ENCODE measurements at regions not wholly inside any gene's neighbourhood (a gene's known extent, or its start where the extent isn't known, plus 50 kb on each side); places are given as distances from the start of the nearest gene placed in this dataset.

- Mint-ChIP-seq H3K4me3 (no peak overlapping the region), H3K9me3 (no peaks in the 10 kb centered on the region), H3K27ac (no peak overlapping the region), H3K27me3 (peaks cover 33% of the 10 kb centered on the region), H3K36me3 (ENCODE audit: low read depth) (no peaks in the 10 kb centered on the region), H3K4me1 (ENCODE audit: low read depth) (no peaks in the 10 kb centered on the region)
- no peak for DNase-seq
These were observed 146.7 kb downstream of the CARTPT start for GRCh38 chr5:71865665-71866320.

GRCh38 chr5:71872311-71872864, 153.3 kb downstream of the CARTPT start:
- Mint-ChIP-seq H3K36me3 (ENCODE audit: low read depth) (no peaks in the 10 kb centered on the region), H3K9me3 (no peaks in the 10 kb centered on the region), H3K27ac (no peak overlapping the region), H3K27me3 (peaks cover 8% of the 10 kb centered on the region), H3K4me3 (no peak overlapping the region), H3K4me1 (ENCODE audit: low read depth) (no peaks in the 10 kb centered on the region)
- no peak for DNase-seq

GRCh38 chr5:71873191-71873591, 154.1 kb downstream of the CARTPT start:
- no peak overlapping the region for H3K27ac Mint-ChIP-seq
- peaks cover 8% of the 10 kb centered on the region for H3K27me3 Mint-ChIP-seq
- no peaks in the 10 kb centered on the region for H3K9me3 Mint-ChIP-seq
- no peaks in the 10 kb centered on the region for H3K4me1 Mint-ChIP-seq (ENCODE audit: low read depth)
- H3K4me3 Mint-ChIP-seq = no peak overlapping the region
- no peaks in the 10 kb centered on the region for H3K36me3 Mint-ChIP-seq (ENCODE audit: low read depth)
- DNase-seq = no peak

GRCh38 chr5:71874521-71874920, 155.4 kb downstream of the CARTPT start:
- H3K27ac Mint-ChIP-seq = no peak overlapping the region
- H3K4me3 Mint-ChIP-seq = no peak overlapping the region
- no peaks in the 10 kb centered on the region for H3K4me1 Mint-ChIP-seq (ENCODE audit: low read depth)
- no peaks in the 10 kb centered on the region for H3K36me3 Mint-ChIP-seq (ENCODE audit: low read depth)
- no peaks in the 10 kb centered on the region for H3K9me3 Mint-ChIP-seq
- peaks cover 4% of the 10 kb centered on the region for H3K27me3 Mint-ChIP-seq
- DNase-seq = no peak

- H3K27me3 Mint-ChIP-seq = peaks cover 3% of the 10 kb centered on the region
- no peaks in the 10 kb centered on the region for H3K9me3 Mint-ChIP-seq
- DNase-seq = no peak
- no peaks in the 10 kb centered on the region for H3K36me3 Mint-ChIP-seq (ENCODE audit: low read depth)
- H3K4me3 Mint-ChIP-seq = no peak overlapping the region
- no peak overlapping the region for H3K27ac Mint-ChIP-seq
- no peaks in the 10 kb centered on the region for H3K4me1 Mint-ChIP-seq (ENCODE audit: low read depth)
These were observed 158.4 kb downstream of the CARTPT start for GRCh38 chr5:71877511-71877910.

- no peaks in the 10 kb centered on the region for H3K9me3 Mint-ChIP-seq
- peaks cover 6% of the 10 kb centered on the region for H3K27me3 Mint-ChIP-seq
- H3K4me1 Mint-ChIP-seq (ENCODE audit: low read depth) = no peaks in the 10 kb centered on the region
- H3K27ac Mint-ChIP-seq = no peak overlapping the region
- no peak overlapping the region for H3K4me3 Mint-ChIP-seq
- no peaks in the 10 kb centered on the region for H3K36me3 Mint-ChIP-seq (ENCODE audit: low read depth)
- no peak for DNase-seq
These were observed 161.5 kb downstream of the CARTPT start for GRCh38 chr5:71880536-71880935.

GRCh38 chr5:71882826-71883741, 164.0 kb downstream of the CARTPT start:
- Mint-ChIP-seq H3K4me3 (no peak overlapping the region), H3K4me1 (ENCODE audit: low read depth) (peaks cover 3% of the 10 kb centered on the region), H3K27me3 (peaks cover 6% of the 10 kb centered on the region), H3K9me3 (peaks cover 4% of the 10 kb centered on the region), H3K36me3 (ENCODE audit: low read depth) (no peaks in the 10 kb centered on the region), H3K27ac (no peak overlapping the region)
- no peak for DNase-seq

GRCh38 chr5:71883742-71884103, 164.6 kb downstream of the CARTPT start:
- H3K4me3 Mint-ChIP-seq = no peak overlapping the region
- H3K36me3 Mint-ChIP-seq (ENCODE audit: low read depth) = no peaks in the 10 kb centered on the region
- peaks cover 6% of the 10 kb centered on the region for H3K27me3 Mint-ChIP-seq
- peaks cover 3% of the 10 kb centered on the region for H3K4me1 Mint-ChIP-seq (ENCODE audit: low read depth)
- DNase-seq = no peak
- H3K9me3 Mint-ChIP-seq = peaks cover 5% of the 10 kb centered on the region
- no peak overlapping the region for H3K27ac Mint-ChIP-seq

- Mint-ChIP-seq H3K36me3 (ENCODE audit: low read depth) (no peaks in the 10 kb centered on the region), H3K4me1 (ENCODE audit: low read depth) (peaks cover 3% of the 10 kb centered on the region), H3K27ac (no peak overlapping the region), H3K9me3 (peaks cover 5% of the 10 kb centered on the region), H3K4me3 (no peak overlapping the region), H3K27me3 (peaks cover 9% of the 10 kb centered on the region)
- no peak for DNase-seq
These were observed 165.9 kb downstream of the CARTPT start for GRCh38 chr5:71884926-71885325.

GRCh38 chr5:71886406-71886805, 167.3 kb downstream of the CARTPT start:
- Mint-ChIP-seq H3K4me3 (no peak overlapping the region), H3K36me3 (ENCODE audit: low read depth) (no peaks in the 10 kb centered on the region), H3K9me3 (peaks cover 5% of the 10 kb centered on the region), H3K27ac (no peak overlapping the region), H3K4me1 (ENCODE audit: low read depth) (peaks cover 3% of the 10 kb centered on the region), H3K27me3 (peaks cover 22% of the 10 kb centered on the region)
- no peak for DNase-seq

GRCh38 chr5:71887680-71888079, 168.6 kb downstream of the CARTPT start:
- no peak for DNase-seq
- Mint-ChIP-seq H3K4me3 (no peak overlapping the region), H3K27me3 (peaks cover 25% of the 10 kb centered on the region), H3K9me3 (peaks cover 5% of the 10 kb centered on the region), H3K4me1 (ENCODE audit: low read depth) (peaks cover 3% of the 10 kb centered on the region), H3K36me3 (ENCODE audit: low read depth) (no peaks in the 10 kb centered on the region), H3K27ac (no peak overlapping the region)

GRCh38 chr5:71891406-71891805, 172.3 kb downstream of the CARTPT start:
- no peak for DNase-seq
- Mint-ChIP-seq H3K9me3 (peaks cover 5% of the 10 kb centered on the region), H3K27me3 (peaks cover 27% of the 10 kb centered on the region), H3K27ac (no peak overlapping the region), H3K36me3 (ENCODE audit: low read depth) (no peaks in the 10 kb centered on the region), H3K4me1 (ENCODE audit: low read depth) (peaks cover 3% of the 10 kb centered on the region), H3K4me3 (no peak overlapping the region)

- H3K9me3 Mint-ChIP-seq = peaks cover 5% of the 10 kb centered on the region
- H3K4me3 Mint-ChIP-seq = no peak overlapping the region
- H3K36me3 Mint-ChIP-seq (ENCODE audit: low read depth) = no peaks in the 10 kb centered on the region
- H3K27me3 Mint-ChIP-seq = peaks cover 27% of the 10 kb centered on the region
- peaks cover 3% of the 10 kb centered on the region for H3K4me1 Mint-ChIP-seq (ENCODE audit: low read depth)
- H3K27ac Mint-ChIP-seq = no peak overlapping the region
- no peak for DNase-seq
These were observed 172.8 kb downstream of the CARTPT start for GRCh38 chr5:71891856-71892255.

- Mint-ChIP-seq H3K36me3 (ENCODE audit: low read depth) (no peaks in the 10 kb centered on the region), H3K27me3 (peaks cover 30% of the 10 kb centered on the region), H3K27ac (no peak overlapping the region), H3K4me3 (no peak overlapping the region), H3K9me3 (peaks cover 2% of the 10 kb centered on the region), H3K4me1 (ENCODE audit: low read depth) (no peaks in the 10 kb centered on the region)
- DNase-seq = no peak
These were observed 173.7 kb downstream of the CARTPT start for GRCh38 chr5:71892641-71893365.

All from activated T-cell treated with anti-CD3 and anti-CD28 coated beads, Interleukin-2, amount 50 U/mL, for 24 hours (primary cell).